ENCODE measurements at regions not wholly inside any gene's neighbourhood (a gene's known extent, or its start where the extent isn't known, plus 50 kb on each side); places are given as distances from the start of the nearest gene placed in this dataset.

DNA sequence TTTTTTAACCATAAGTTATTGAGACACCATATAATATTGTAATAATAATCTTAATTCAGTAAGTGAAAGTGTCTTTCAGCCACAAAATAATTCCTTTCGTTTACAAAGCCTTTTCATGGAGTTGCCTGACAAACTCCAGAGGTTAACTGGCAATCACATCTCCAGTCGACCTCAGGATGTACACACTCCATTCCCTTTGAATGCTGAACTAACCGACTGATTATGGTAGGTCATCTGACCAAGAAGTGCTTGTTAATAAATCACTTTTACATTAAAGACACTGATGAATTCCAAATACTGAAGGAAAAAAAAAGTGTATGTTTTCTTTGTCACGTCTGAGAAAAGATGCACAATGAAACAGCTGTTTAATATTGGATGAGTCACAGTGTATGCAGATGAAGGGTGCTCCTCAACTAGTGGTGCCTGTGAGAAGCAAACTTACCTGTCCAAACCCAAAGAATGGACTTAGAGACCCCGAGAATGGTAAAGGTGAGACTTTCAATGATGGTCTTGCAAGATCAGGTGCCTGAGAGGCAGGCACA, 348.1 kb upstream of the VWC2 start:
- no peak for DNase-seq (ENCODE audit: low read depth)
- TF ChIP-seq, protein P1, sequence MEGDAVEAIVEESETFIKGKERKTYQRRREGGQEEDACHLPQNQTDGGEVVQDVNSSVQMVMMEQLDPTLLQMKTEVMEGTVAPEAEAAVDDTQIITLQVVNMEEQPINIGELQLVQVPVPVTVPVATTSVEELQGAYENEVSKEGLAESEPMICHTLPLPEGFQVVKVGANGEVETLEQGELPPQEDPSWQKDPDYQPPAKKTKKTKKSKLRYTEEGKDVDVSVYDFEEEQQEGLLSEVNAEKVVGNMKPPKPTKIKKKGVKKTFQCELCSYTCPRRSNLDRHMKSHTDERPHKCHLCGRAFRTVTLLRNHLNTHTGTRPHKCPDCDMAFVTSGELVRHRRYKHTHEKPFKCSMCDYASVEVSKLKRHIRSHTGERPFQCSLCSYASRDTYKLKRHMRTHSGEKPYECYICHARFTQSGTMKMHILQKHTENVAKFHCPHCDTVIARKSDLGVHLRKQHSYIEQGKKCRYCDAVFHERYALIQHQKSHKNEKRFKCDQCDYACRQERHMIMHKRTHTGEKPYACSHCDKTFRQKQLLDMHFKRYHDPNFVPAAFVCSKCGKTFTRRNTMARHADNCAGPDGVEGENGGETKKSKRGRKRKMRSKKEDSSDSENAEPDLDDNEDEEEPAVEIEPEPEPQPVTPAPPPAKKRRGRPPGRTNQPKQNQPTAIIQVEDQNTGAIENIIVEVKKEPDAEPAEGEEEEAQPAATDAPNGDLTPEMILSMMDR (conservative IDR thresholded peaks at IDR 0.05; ENCODE audit: low read depth, low read length): no peak
- no peak overlapping the region for H3K4me3 ChIP-seq (ENCODE audit: low read depth, low read length)

DNA sequence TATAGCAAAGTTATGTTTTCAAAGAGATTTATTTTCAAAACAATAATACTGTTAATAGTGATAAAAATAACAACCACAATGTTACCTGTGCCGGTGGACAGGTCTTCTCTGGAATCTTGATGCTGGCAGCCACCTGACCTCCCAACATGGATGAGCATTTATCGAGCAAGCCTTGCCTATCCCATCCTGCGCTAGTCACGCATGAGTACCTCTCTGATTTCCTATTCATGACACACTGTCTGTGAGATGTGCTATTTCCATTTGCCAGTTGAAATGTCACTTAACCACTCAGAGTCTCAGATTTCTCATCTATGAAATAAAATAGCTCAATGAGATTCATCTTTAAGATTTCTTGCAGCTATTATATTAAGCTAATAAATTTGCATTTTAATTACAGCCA, 341.2 kb upstream of the VWC2 start:
- H3K4me3 ChIP-seq (ENCODE audit: low read depth, low read length): no peak overlapping the region
- TF ChIP-seq, protein P1 (conservative IDR thresholded peaks at IDR 0.05; ENCODE audit: low read depth, low read length): no peak
- DNase-seq (ENCODE audit: low read depth): no peak

DNA sequence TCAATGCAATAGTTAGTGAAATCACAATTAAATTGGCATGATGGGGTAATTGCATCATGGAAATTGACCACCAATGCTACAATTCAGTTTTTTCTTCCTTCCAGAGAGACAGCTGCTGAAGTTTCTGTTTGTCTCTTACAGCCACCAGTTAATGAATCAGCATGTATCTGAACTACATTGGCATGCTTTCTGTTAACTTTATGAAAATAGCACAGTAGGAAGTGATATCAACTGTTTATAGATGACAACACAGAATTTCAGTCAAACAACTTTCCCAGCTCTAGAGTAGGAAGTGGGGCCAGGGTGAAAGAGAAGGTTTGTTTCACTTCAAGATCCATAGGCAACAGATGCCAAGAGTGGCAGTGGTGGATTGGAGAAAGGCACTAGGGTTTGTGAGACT, 339.6 kb upstream of the VWC2 start:
- H3K4me3 ChIP-seq (ENCODE audit: low read depth, low read length): no peak overlapping the region
- TF ChIP-seq, protein P1 (conservative IDR thresholded peaks at IDR 0.05; ENCODE audit: low read depth, low read length): no peak
- DNase-seq (ENCODE audit: low read depth): no peak

DNA sequence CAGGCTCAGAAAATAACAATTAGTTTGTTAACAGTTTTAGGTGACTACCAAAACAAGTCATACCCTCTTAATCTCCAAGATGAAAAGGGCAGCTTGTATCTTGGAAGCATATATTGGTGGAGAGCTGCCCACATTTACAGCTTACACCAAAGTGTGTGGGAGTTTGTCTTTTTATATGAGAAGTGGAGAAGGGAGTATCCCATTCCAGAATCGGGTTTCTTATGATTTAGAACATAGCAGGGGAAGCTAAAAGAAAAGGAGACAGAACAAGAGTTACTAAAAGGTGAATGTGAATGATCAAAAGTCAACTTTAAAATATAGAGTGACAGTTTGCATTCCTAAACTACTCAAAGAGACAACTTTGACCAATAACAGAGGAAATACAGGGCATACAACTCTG, 338.6 kb upstream of the VWC2 start:
- TF ChIP-seq, protein P1 (conservative IDR thresholded peaks at IDR 0.05; ENCODE audit: low read depth, low read length): no peak
- H3K4me3 ChIP-seq (ENCODE audit: low read depth, low read length): no peak overlapping the region
- DNase-seq (ENCODE audit: low read depth): no peak

DNA sequence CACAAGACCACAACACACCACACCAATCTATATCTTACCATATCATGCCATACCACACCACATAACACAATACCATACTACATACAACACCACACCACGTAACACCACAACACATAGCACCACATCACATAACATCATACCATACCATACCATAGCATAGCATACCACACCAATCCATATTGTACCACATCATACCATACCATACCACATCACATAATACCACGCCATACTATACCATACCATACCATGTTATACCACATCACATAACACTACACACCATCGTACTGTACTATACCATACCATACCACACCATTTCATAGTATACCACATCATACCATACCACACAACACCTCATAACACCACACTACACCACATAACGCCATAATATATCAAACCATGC, 335.2 kb upstream of the VWC2 start:
- H3K4me3 ChIP-seq (ENCODE audit: low read depth, low read length): no peak overlapping the region
- DNase-seq (ENCODE audit: low read depth): no peak
- TF ChIP-seq, protein P1 (conservative IDR thresholded peaks at IDR 0.05; ENCODE audit: low read depth, low read length): no peak

DNA sequence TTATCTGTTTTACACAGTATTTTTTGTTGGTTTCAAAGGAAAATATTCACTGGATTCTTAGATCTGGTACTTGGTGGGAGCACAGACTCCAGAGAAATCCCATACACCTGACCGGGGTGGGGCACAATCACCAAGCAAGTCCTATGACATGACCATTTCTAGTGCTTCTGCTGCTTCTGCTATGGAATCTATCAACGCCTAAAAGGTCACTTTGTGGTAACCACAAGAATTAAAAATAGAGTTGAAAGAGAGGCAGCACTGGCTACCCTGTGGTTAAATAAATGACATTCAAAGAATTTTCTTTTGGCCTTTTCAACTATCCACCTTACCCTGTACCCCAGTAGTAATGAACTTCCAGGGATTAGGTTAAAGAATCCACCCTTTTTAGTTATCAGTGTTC, 329.9 kb upstream of the VWC2 start:
- H3K4me3 ChIP-seq (ENCODE audit: low read depth, low read length): no peak overlapping the region
- TF ChIP-seq, protein P1 (conservative IDR thresholded peaks at IDR 0.05; ENCODE audit: low read depth, low read length): no peak
- no peak for DNase-seq (ENCODE audit: low read depth)

DNA sequence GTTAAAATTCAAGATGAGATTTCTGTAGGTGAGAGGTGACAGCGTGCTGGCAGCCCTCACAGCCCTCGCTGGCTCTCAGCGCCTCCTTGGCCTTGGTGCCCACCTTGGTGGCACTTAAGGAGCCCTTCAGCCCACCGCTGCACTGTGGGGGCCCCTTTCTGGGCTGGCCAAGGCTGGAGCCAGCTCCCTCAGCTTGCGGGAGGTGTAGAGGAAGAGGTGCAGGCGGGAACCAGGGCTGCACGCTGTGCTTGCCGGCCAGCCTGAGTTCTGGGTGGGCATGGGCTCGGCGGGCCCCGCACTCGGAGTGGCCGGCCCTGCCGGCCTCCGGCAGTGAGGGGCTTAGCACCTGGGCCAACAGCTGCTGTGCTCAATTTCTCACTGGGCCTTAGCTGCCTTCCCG, 320.0 kb upstream of the VWC2 start:
- TF ChIP-seq, protein P1 (conservative IDR thresholded peaks at IDR 0.05; ENCODE audit: low read depth, low read length): no peak
- DNase-seq (ENCODE audit: low read depth): no peak
- H3K4me3 ChIP-seq (ENCODE audit: low read depth, low read length): no peak overlapping the region
